Lower leg skin (tissue), 3 donors: ENCODE measurements at regions not wholly inside any gene's neighbourhood (a gene's known extent, or its start where the extent isn't known, plus 50 kb on each side); places are given as distances from the start of the nearest gene placed in this dataset.
"Not testable (repeated sequence)": the region's sequence is repeated elsewhere in the genome, so short reads cannot be mapped to it uniquely, and the experiment has no call there.

Source experiments
- CTCF ChIP-seq, 3 donors: fragments of 450-650 bp; IDR thresholded peaks; one replicate each; pipeline ENCODE4 v1.5.1; 2016; ENCODE audit warnings: antibody characterized with exemption in 3 of 3, mild to moderate bottlenecking in 3 of 3, moderate library complexity in 2 of 3
- POLR2A ChIP-seq, 2 donors: fragments of 450-650 bp; IDR thresholded peaks; one replicate each; pipeline ENCODE4 v1.6.1; 2016 to 2017; ENCODE audit warnings: antibody characterized with exemption in 2 of 2, mild to moderate bottlenecking in 1 of 2, moderate library complexity in 1 of 2

- not testable (repeated sequence) for TF ChIP-seq CTCF, POLR2A (IDR thresholded peaks at IDR 0.05)
Measured at GRCh38 chr9:41033360-41033759, 95.1 kb downstream of the FOXD4L6 start.
